K562 (cell line): ENCODE measurements at regions not wholly inside any gene's neighbourhood (a gene's known extent, or its start where the extent isn't known, plus 50 kb on each side); places are given as distances from the start of the nearest gene placed in this dataset.

Source experiments
- ATAC-seq: fragments of 200-7000 bp; cut with Tn5 transposase; 3 replicates; pipeline ENCODE4 v1.9.1; 2020; ENCODE audit warnings: moderate library complexity
- BruUV-seq: library from RNA; stranded (reverse); fragments of 400-500 nt; replicated peaks from 2 replicates; lab custom pipeline; 2021; lab: Mats Ljungman, UMichigan
- CTCF ChIA-PET: fragments of 300-600 bp; formaldehyde crosslinking; extraction: SDS; loops from one replicate; lab custom pipeline; 2021; ENCODE audit warnings: low intra/inter-chr PET ratio; lab: Yijun Ruan, JAX
- POLR2A ChIA-PET: fragments of 300-600, 350-650 bp; sonication (Branson Sonifier 250); formaldehyde crosslinking; extraction: SDS; loops from one replicate; lab custom pipeline; 2021; ENCODE audit warnings: antibody characterized with exemption, inconsistent platforms; lab: Yijun Ruan, JAX
- DNase-seq, 4 experiments: peaks; one replicate each; pipeline versions ENCODE4 v3.0.0 to v3.0.0-alpha.2; 2011 to 2018; ENCODE audit warnings: low spot score in 3 of 4, mixed read lengths in 3 of 4; ENCODE audit errors: extremely low read depth in 1 of 4
- FAIRE-seq: peaks from 2 replicates; lab custom pipeline; 2011; peaks lifted over from hg19 to GRCh38; lab: Jason Lieb, UNC
- H2AFZ ChIP-seq: 2 replicates; pipeline ENCODE4 v1.6.0; 2011; ENCODE audit warnings: low read depth, low read length, control low read depth, inconsistent platforms
- H3K27ac ChIP-seq: fragments of 200-600 bp; 3 replicates; pipeline ENCODE4 v1.8.0; 2011; ENCODE audit warnings: low read depth, mild to moderate bottlenecking, control low read depth, inconsistent platforms, low read length, moderate library complexity, mixed read lengths; ENCODE audit errors: extremely low read depth
- H3K27me3 ChIP-seq, 2 experiments: fragments of 300-600 bp in 1 of 2; 2 replicates in 1 of 2; 3 replicates in 1 of 2; pipeline versions ENCODE4 v1.6.0 to v1.8.0; 2011; ENCODE audit warnings: inconsistent platforms in 2 of 2, low read length in 2 of 2, mild to moderate bottlenecking in 1 of 2, mixed read lengths in 1 of 2, moderate library complexity in 1 of 2; ENCODE audit not compliant: control insufficient read depth in 2 of 2, insufficient read depth in 2 of 2
- H3K36me3 ChIP-seq: fragments of 300-600 bp; 3 replicates; pipeline ENCODE4 v1.8.0; 2011; ENCODE audit warnings: mild to moderate bottlenecking, low read length, inconsistent platforms; ENCODE audit not compliant: control insufficient read depth, insufficient read depth
- H3K4me1 ChIP-seq, 2 experiments: fragments of 200-600 bp in 1 of 2; replicated peaks in 1 of 2; 2 replicates in 1 of 2; 3 replicates in 1 of 2; pipeline versions ENCODE4 v1.5.1 to v1.8.0; 2011; ENCODE audit warnings: inconsistent platforms in 2 of 2, low read length in 2 of 2, mild to moderate bottlenecking in 1 of 2, mixed read lengths in 1 of 2, moderate library complexity in 1 of 2; ENCODE audit not compliant: control insufficient read depth in 2 of 2, insufficient read depth in 2 of 2
- H3K4me2 ChIP-seq: 2 replicates; pipeline ENCODE4 v1.6.1; 2011; ENCODE audit warnings: low read length, control low read depth, inconsistent platforms, mixed read lengths; ENCODE audit not compliant: insufficient read depth
- H3K4me3 ChIP-seq: fragments of 200-600 bp; sonication (generic), shearing (Covaris generic); 2 replicates; pipeline ENCODE4 v1.5.1; 2016; ENCODE audit warnings: control low read depth, inconsistent platforms
- H3K79me2 ChIP-seq: fragments of 200-600 bp; 3 replicates; pipeline ENCODE4 v1.8.0; 2011; ENCODE audit warnings: low read length, inconsistent platforms; ENCODE audit not compliant: control insufficient read depth, insufficient read depth
- H3K9ac ChIP-seq, 2 experiments: 2 replicates each; pipeline versions ENCODE4 v1.6.0 to v1.6.1; 2011; ENCODE audit warnings: low read depth in 2 of 2, low read length in 2 of 2, control low read depth in 1 of 2, inconsistent platforms in 1 of 2, mild to moderate bottlenecking in 1 of 2, mixed read lengths in 1 of 2; ENCODE audit not compliant: insufficient read depth in 1 of 2
- H3K9me1 ChIP-seq: one replicate; pipeline ENCODE4 v1.6.0; 2011; ENCODE audit warnings: inconsistent platforms, mild to moderate bottlenecking, low read length, moderate library complexity; ENCODE audit not compliant: control insufficient read depth, insufficient read depth
- H3K9me3 ChIP-seq: replicated peaks from 2 replicates; pipeline ENCODE4 v1.5.1; 2011; ENCODE audit warnings: low read depth, low read length, inconsistent platforms; ENCODE audit not compliant: control insufficient read depth, insufficient read depth
- H4K20me1 ChIP-seq: replicated peaks from 2 replicates; pipeline ENCODE4 v1.6.1; 2011; ENCODE audit warnings: low read length, inconsistent platforms, mixed read lengths; ENCODE audit not compliant: control insufficient read depth, insufficient read depth
- ARID1B ChIP-seq: fragments of 450-650 bp; IDR thresholded peaks from 2 replicates; pipeline ENCODE4 v1.6.1; 2016; ENCODE audit warnings: antibody characterized with exemption, mild to moderate bottlenecking, inconsistent platforms
- BACH1 ChIP-seq: fragments of 200-800 bp; sonication (Bioruptor generic); IDR thresholded peaks from 2 replicates; pipeline ENCODE4 v1.6.1; 2016; ENCODE audit warnings: missing genetic modification characterization, missing compliant biosample characterization
- EGR1 ChIP-seq: fragments of 450-650 bp; conservative IDR thresholded peaks from 2 replicates; pipeline ENCODE4 v1.6.1; 2017; ENCODE audit warnings: mild to moderate bottlenecking
- FOXA3 ChIP-seq, 2 experiments: fragments of 450-650 bp in 1 of 2; sonication (generic) in 1 of 2; formaldehyde crosslinking; IDR thresholded peaks in 1 of 2; conservative IDR thresholded peaks in 1 of 2; 2 replicates each; pipeline versions ENCODE4 v1.4.0 to v1.8.0; 2020 to 2022; ENCODE audit warnings: mild to moderate bottlenecking in 2 of 2, missing genetic modification reagents in 1 of 2
- KDM5B ChIP-seq: fragments of 200-600 bp; sonication (generic); IDR thresholded peaks from 2 replicates; pipeline ENCODE4 v1.6.1; 2012; ENCODE audit warnings: low read depth, mild to moderate bottlenecking, moderate library complexity, low read length, control low read depth, inconsistent platforms; ENCODE audit not compliant: insufficient replicate concordance
- MAFF ChIP-seq: IDR thresholded peaks from 2 replicates; pipeline ENCODE4 v1.6.1; 2012; ENCODE audit warnings: low read length, improper control_type of control experiment
- NFIX ChIP-seq: fragments of 250-450 bp; sonication (Bioruptor Pico); IDR thresholded peaks from 2 replicates; pipeline ENCODE4 v1.4.0; 2020; ENCODE audit warnings: low read depth, mild to moderate bottlenecking, moderate library complexity
- NR2C1 ChIP-seq, 2 experiments: fragments of 450-650 bp; IDR thresholded peaks; 2 replicates each; pipeline ENCODE4 v1.6.1; 2017; ENCODE audit warnings: mild to moderate bottlenecking in 2 of 2, antibody characterized with exemption in 1 of 2, inconsistent platforms in 1 of 2, missing compliant biosample characterization in 1 of 2, missing genetic modification characterization in 1 of 2
- PTRF ChIP-seq: fragments of 450-650 bp; IDR thresholded peaks from 2 replicates; pipeline ENCODE4 v1.6.1; 2016; ENCODE audit warnings: mild to moderate bottlenecking, missing genetic modification characterization, missing compliant biosample characterization
- SOX6 ChIP-seq: fragments of 450-650 bp; IDR thresholded peaks from 2 replicates; pipeline ENCODE4 v1.6.1; 2014; ENCODE audit warnings: mild to moderate bottlenecking
- STAT5A ChIP-seq: IDR thresholded peaks from 2 replicates; pipeline ENCODE4 v1.6.1; 2012; ENCODE audit warnings: low read length, inconsistent platforms, borderline replicate concordance
- ZFP30 ChIP-seq: fragments of 250-450 bp; sonication (Bioruptor Pico); IDR thresholded peaks from 2 replicates; pipeline ENCODE4 v1.8.0; 2022; ENCODE audit warnings: moderate library complexity, mild to moderate bottlenecking, inconsistent platforms, borderline replicate concordance
- ZNF217 ChIP-seq: sonication (generic); formaldehyde crosslinking; IDR thresholded peaks from 2 replicates; pipeline ENCODE4 v1.8.0; 2022; ENCODE audit warnings: mild to moderate bottlenecking, missing genetic modification reagents
- ZNF282 ChIP-seq: sonication (generic); formaldehyde crosslinking; IDR thresholded peaks from 2 replicates; pipeline ENCODE4 v1.8.1; 2023; ENCODE audit warnings: missing genetic modification reagents
- ZNF316 ChIP-seq: fragments of 450-650 bp; IDR thresholded peaks from 2 replicates; pipeline ENCODE4 v1.6.1; 2016
- ZNF57 ChIP-seq: fragments of 450-650 bp; formaldehyde crosslinking; IDR thresholded peaks from 2 replicates; pipeline ENCODE4 v1.4.0; 2020; ENCODE audit warnings: mild to moderate bottlenecking, moderate library complexity
- WGBS: fragments of 100-300 bp; shearing (Covaris generic); methylation state at CpG from one replicate; pipeline ENCODE4 v1.1.6; 2016; ENCODE audit warnings: low coverage, mixed read lengths; ENCODE audit not compliant: insufficient coverage; ENCODE audit errors: missing lambda C conversion rate; 5-methylcytosine and 5-hydroxymethylcytosine counted together
- in situ Hi-C: fragments of 300-500 bp; cut with MboI; formaldehyde crosslinking; loops from 4 replicates; pipeline ENCODE4 v1.15.0; 2018; ENCODE audit warnings: inconsistent platforms, mixed read lengths
- intact Hi-C: fragments of 100-400 bp; cut with micrococcal nuclease; formaldehyde crosslinking; loops from 2 replicates; pipeline ENCODE4 v1.14.2; 2022
- TF ChIP-seq, protein P1 (sequence below): sonication (generic); formaldehyde crosslinking; IDR thresholded peaks from 2 replicates; pipeline ENCODE4 v1.8.0; 2022; ENCODE audit warnings: missing genetic modification reagents, mild to moderate bottlenecking, borderline replicate concordance
- TF ChIP-seq, protein P2 (sequence below): fragments of 450-650 bp; IDR thresholded peaks from 2 replicates; pipeline ENCODE4 v1.6.1; 2014; ENCODE audit warnings: low read depth, mild to moderate bottlenecking, moderate library complexity, borderline replicate concordance

DNA sequence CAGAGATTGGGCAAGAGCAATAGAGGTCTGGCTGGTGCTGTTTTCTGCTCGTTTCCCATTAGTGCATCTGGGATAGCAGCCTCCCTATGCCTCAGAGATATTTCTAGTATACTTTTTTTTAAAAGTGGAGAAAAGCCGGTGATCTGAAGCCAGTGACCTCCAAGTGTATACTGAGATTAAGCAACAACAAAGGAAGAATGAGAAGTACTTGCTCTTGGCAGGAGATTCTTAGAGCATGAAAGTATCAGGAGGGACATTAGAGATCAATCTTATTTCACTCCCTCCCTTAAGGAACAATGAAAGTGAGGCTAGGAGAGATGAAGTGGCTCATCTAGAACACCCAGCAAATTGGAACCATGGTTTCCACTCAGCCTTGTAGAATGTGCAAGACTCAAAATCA, 423.3 kb downstream of the SOX2 start (continued):
- TF ChIP-seq, protein P1, sequence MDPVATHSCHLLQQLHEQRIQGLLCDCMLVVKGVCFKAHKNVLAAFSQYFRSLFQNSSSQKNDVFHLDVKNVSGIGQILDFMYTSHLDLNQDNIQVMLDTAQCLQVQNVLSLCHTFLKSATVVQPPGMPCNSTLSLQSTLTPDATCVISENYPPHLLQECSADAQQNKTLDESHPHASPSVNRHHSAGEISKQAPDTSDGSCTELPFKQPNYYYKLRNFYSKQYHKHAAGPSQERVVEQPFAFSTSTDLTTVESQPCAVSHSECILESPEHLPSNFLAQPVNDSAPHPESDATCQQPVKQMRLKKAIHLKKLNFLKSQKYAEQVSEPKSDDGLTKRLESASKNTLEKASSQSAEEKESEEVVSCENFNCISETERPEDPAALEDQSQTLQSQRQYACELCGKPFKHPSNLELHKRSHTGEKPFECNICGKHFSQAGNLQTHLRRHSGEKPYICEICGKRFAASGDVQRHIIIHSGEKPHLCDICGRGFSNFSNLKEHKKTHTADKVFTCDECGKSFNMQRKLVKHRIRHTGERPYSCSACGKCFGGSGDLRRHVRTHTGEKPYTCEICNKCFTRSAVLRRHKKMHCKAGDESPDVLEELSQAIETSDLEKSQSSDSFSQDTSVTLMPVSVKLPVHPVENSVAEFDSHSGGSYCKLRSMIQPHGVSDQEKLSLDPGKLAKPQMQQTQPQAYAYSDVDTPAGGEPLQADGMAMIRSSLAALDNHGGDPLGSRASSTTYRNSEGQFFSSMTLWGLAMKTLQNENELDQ (CRISPR knock-in tag), result no peak
- TF ChIP-seq ZFP30 (CRISPR knock-in tag) (no peak), ZNF57 (CRISPR knock-in tag) (no peak), MAFF (no peak), ZNF217 (CRISPR knock-in tag) (no peak), NR2C1 (IDR thresholded peaks at IDR 0.05) (no peak), NR2C1 (tag; IDR thresholded peaks at IDR 0.05) (no peak)

DNA sequence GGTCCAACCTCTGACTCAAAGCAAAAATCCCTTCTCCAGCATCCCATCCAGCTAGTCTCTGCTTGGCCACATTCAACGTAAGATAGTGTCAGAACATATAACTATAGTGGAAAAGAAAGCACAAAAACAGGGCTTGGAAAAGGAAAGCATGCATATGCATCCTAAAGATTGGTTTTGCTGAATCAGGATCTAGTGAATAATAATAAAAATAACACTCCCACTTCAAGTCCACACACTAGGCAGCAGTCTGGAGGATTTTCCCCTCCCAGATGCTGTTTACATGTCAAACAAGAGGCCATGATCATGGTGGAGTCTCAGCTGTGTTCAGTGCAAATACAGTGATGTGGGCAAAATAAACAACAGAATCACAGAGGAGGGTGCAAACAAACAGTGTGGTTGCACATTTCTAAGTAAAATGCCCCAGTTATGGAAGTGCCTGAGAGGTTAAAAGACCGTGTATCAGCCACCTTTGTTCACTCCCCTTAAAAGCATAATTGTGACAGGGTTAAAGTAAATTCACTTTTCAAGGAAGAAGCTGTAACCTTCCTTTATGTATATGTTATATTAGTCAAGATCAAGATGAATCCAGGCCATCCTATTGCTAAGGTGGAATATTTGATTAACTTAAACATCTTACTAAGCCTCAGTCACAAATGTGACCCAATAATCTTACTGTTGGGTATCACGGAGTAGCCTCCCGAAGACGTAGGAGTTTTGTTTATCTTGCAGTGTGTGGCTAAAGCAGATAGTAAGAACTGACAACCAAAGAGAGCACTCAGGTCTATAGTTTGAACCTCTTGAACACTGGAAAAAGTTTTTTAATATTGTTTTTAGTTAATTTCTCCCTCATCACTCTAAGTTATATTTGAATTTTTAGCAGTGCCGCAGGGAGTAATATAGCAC, 424.5 kb downstream of the SOX2 start:
- peak in 1 of 4 experiments; percentile 4 for DNase-seq
- H3K9me3 ChIP-seq, result no peaks in the 10 kb centered on the region
- no peak overlapping the region for H2AFZ ChIP-seq
- H3K36me3 ChIP-seq, result no peaks in the 10 kb centered on the region
- H3K9me1 ChIP-seq, result no peaks in the 10 kb centered on the region
- no peaks in the 10 kb centered on the region for H4K20me1 ChIP-seq
- H3K4me1 ChIP-seq, result no peaks in the 10 kb centered on the region
- H3K9ac ChIP-seq, result no peak overlapping the region
- no peak for FAIRE-seq
- no peaks in the 10 kb centered on the region for H3K79me2 ChIP-seq
- whole genome bisulfite sequencing, result 1% methylated on average over 6 of the region's 6 CpGs
- POLR2A ChIA-PET, result no interaction called here
- intact Hi-C loops, result no loop called here
- H3K27me3 ChIP-seq, result no peaks in the 10 kb centered on the region
- no peak overlapping the region for H3K27ac ChIP-seq
- in situ Hi-C loops, result no loop called here
- no TSS peak for BruUV-seq
- no peak overlapping the region for H3K4me2 ChIP-seq
- CTCF ChIA-PET, result no interaction called here
- H3K4me3 ChIP-seq, result no peak overlapping the region
- peak; percentile 56 for ATAC-seq
- TF ChIP-seq SOX6, result no peak
- TF ChIP-seq PTRF (tag), result no peak
- peak; percentile 29; the same call in 1 of the 2 replicates for TF ChIP-seq EGR1
- TF ChIP-seq ARID1B, result peak; percentile 27; the same call in 1 of the 2 replicates
- TF ChIP-seq, protein P2, sequence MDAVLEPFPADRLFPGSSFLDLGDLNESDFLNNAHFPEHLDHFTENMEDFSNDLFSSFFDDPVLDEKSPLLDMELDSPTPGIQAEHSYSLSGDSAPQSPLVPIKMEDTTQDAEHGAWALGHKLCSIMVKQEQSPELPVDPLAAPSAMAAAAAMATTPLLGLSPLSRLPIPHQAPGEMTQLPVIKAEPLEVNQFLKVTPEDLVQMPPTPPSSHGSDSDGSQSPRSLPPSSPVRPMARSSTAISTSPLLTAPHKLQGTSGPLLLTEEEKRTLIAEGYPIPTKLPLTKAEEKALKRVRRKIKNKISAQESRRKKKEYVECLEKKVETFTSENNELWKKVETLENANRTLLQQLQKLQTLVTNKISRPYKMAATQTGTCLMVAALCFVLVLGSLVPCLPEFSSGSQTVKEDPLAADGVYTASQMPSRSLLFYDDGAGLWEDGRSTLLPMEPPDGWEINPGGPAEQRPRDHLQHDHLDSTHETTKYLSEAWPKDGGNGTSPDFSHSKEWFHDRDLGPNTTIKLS, result no peak
- 0 out of 2 replicates have a peak, but pooled peaks have one; percentile 5 for TF ChIP-seq ZNF316
- TF ChIP-seq BACH1 (tag), result no peak
- TF ChIP-seq STAT5A, result no peak
- peak in 1 of 2 experiments; percentile 32; a peak in 1 of 4 replicates for TF ChIP-seq FOXA3 (CRISPR knock-in tag; conservative IDR thresholded peaks at IDR 0.05 in 1 of 2, IDR thresholded peaks at IDR 0.05 in 1 of 2)
- no peak for TF ChIP-seq ZNF282
- no peak for TF ChIP-seq KDM5B
- no peak for TF ChIP-seq NFIX (CRISPR knock-in tag)
